HG02763 (cell line): ENCODE measurements at regions not wholly inside any gene's neighbourhood (a gene's known extent, or its start where the extent isn't known, plus 50 kb on each side); places are given as distances from the start of the nearest gene placed in this dataset.
"Not testable (repeated sequence)": the region's sequence is repeated elsewhere in the genome, so short reads cannot be mapped to it uniquely, and the experiment has no call there.

Experiments
- ATAC-seq: cut with Tn5 transposase; IDR thresholded peaks from one replicate; pipeline ENCODE4 v1.9.1; 2021; ENCODE audit warnings: mild to moderate bottlenecking, moderate library complexity; ENCODE audit not compliant: unreplicated experiment

DNA sequence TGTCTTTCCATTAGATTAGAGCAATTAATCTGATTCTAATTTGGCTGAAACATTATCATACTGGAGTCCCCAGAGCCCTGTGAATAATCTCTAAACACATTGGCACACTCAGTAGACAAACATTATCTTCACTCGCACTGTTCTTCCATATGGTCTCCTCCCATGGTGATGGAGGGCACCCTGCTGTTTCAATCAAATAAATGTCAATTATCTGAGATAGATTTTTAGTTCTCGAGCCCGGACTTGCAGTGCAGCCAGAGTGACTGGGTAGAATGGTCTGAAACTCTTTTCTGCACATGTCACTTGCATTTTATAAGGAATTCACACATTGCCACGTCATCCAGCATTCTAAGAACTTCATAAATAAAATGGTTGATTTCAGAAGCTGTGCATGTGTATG is 90.6 kb upstream of the MAP3K7 start:
- no peak for ATAC-seq

DNA sequence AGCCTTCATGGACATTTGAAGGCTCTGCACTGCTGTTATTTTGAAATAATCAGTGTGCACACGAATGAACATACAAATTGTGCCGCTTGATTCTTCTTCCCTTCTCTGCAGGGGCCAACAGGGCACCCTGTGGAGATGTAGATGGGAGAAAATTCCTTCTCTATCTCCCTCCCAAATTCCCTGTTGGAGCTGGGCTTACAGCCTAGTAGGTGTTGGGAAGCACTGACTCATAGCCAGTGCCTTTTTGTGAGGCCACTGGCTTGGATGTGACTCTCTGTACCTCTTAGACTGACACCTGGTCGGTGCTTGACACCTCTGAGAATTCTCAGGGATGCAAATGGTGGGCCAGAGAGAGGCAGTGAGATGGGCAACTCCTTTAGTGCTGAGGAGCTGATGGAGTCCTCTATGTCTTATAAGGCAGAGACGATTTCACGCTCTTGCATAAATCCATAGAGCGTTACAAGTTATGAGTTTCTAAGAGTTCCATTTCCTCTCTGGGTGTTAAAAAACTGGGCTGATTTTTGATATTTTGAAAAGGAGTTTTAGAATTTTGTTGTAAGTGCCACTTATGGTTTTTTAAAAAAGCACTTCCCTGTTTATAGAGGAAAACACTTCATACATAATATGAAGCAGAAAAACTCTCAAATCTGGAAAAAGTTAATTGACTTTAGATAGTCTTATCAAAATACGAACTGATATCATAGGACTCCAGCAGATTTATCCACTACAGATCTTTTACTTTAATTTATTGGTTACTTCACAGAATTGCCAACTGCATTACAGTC is 89.8 kb upstream of the MAP3K7 start:
- no peak for ATAC-seq

DNA sequence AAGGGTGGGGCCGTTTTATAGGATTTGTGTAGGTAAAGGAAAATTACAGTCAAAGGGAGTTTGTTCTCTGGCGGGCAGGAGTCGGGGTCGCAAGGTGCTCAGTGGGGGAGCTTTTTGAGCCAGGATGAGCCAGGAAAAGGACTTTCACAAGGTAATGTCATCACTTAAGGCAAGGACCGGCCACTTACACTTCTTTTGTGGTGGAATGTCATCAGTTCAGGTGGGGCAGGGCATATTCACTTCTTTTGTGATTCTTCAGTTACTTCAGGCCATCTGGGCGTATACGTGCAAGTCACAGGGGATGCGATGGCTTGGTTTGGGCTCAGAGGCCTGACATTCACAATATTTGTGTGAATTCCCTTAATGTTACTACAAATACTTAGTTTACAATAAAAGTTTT is 88.2 kb upstream of the MAP3K7 start:
- ATAC-seq = not testable (repeated sequence)

DNA sequence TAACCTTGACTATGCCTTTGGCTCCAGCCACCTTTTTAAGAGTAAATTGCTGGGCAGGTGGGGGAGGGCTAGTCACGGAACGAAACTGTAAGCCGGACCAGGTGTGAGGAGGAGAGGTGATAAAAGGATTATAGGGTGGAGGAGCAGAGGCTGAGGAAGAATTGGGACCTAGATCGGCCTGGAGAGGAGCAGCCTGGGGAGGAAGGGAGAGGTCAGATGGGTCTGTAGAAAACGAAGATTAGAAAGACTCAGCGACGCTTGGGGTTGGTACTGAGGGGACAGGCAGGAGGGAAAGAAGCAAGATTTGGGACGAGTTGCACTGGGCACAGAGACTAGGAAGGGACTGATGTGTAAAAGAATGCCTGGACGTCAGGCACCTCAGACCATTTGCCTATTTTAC is 87.2 kb upstream of the MAP3K7 start:
- not testable (repeated sequence) for ATAC-seq

DNA sequence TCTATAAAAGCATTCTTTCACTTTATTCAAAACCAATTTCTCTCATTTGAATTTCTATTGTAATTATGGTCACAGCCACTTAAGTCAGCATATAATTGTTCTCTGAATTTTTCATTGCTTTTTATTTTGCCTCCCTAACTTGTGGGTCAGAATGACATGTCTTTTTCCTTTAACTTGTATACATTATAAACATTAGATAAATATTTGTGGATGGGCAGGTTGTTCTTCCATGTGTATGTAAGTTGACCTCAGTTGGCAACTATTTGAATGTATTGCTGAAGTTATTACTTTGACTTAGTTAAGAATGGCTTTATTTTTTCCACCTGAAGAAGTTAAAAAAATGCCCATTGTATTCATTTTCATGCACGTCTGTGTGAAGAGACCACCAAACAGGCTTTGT is 83.0 kb upstream of the MAP3K7 start:
- no peak for ATAC-seq

DNA sequence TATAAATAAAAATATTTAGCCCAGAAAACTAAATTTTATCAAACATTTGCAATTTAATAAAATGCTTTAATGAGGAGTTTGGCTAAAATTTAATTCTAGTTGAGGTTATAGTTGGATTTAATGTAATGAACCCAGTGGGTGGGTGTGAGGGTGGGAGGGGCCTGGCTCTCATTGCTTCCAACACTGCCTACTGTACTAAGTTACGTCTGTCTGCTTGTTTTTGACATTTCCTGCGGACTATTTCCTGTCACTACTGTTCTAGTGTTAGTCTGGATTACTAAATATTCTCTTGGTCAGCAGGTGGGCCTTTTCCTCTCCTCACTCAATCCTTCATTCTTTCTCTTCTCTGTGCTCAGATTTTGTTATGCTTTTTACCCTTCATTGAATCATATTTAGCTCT is 82.5 kb upstream of the MAP3K7 start:
- ATAC-seq = no peak

DNA sequence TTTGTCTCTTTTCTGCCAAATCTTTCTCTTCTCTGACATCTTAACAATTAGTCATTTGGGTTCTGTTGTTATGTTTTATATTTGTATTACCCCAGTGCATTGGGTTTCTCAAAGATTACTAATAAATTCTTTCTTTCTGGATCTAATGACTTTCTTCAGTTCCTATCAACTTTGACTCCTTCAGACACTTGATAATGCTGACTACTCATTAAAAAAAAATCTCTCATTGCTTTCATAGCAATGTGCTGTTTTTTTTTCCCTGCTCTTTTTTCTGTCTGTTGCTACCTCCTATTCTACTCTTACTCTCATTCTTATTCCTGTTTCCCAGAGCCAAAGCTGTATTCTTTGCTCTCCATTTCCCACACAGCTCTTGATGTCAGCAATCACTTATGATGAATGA is 81.3 kb upstream of the MAP3K7 start:
- ATAC-seq = no peak

DNA sequence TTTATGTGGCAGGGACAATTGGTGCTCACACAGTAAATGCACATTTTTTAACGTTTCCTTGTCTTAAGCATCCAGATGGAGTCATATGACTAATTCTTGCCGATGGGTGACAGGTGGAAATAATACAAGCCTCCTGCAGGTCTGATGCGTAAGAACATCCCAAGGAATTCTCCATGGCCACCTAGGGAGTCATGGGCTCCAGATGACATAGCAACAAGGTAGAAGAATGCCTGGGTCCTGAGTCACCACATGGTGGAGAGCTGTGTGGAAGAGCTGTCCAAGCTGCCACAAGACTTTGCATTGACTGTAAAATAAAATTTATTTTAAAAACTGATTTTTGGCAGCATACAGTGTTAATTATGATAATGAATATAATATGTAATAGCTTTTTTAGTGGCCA is 77.0 kb upstream of the MAP3K7 start:
- ATAC-seq = no peak

DNA sequence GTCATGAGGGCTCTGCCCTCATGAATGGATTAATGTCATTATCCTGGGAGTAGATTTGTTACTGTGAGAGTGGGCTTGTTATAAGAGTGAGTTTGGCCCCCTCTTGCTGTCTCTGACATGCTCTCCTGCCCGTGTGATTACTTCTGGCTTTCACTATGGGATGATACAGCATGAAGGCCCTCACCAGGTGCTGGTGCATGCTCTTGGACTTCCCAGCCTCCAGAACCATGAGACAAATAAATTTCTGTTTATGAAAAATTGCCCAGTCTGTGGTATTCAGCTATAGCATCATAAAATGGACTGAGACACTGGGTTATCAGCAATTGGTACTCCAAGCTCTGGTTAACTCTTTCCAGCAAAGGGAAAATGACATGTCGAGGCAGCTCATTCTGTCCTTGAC is 76.2 kb upstream of the MAP3K7 start:
- no peak for ATAC-seq

DNA sequence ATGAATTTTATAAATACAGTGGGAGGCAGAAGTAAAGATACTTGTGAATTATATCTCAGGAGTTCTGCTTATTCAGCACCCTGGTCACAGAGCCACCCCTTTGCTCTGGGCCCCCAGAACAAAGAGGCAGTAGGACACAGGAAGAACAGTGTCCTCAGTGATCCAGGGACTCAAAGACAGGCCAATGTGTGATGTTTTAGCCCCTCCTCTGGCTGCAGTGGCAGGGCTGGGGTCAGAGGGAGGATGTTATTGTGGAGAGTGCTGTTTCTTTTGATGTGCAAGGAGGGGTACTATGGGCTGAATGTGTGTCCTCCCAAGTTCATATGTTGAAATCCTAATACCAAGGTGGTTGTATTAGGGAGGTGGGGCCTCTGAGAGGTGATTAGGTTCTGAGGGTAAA is 74.1 kb upstream of the MAP3K7 start:
- ATAC-seq = no peak

DNA sequence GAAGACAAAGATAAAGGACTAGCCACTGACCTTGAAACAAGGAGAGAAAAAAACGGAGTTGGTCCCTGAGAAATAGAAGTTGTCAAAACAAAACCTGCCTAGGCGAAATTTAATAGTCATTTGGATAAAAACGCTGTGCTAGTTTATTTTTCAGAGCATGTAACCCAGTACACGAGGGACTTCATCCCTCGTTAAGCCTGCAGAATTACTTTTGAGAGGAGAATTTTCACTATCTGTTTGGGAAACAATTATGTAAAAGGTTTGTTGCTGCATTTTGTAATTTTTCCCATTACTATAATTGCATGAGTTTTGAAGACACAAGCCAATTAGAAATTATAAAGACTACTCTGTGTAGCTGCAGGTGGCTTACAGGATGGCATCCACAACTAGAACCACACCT is 71.6 kb upstream of the MAP3K7 start:
- no peak for ATAC-seq

DNA sequence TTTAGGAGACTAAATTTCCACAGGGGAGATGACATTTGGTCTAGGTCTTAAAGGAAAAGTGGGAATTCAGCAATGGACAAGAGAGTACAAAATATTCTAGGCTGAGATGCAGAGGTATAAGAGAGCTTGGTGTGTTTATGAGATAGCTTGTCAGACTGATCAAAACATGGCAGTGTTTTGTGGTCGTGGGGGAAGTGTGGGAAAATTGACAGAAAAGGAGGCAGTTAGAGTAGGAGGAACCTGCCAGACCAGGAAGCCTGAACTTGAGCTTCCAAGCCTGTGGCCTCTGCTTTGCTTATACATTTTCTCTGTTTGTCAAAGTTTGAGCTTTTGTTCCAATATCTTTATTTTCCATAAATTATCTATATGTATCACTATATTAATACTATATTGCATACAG is 69.5 kb upstream of the MAP3K7 start:
- no peak for ATAC-seq

DNA sequence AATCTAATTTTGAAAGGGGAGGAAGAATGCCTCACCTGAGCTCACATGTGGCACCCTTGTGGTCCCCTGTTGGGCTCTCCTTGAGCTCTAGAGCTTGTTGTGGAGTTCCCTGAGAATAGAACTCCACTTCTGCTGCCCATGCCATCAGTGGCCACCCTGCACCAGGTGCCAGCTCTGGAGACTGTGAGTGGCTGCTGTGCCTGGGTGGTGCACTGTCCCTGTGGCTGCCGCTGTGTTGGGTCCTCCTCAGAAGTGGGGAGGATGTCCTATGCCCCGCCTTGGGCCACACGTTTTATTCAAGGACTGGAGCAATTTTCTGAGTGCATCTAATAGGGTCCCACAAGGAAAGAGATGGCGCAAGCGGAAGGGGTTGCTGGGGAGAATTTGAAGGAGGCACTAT is 67.9 kb upstream of the MAP3K7 start:
- no peak for ATAC-seq

DNA sequence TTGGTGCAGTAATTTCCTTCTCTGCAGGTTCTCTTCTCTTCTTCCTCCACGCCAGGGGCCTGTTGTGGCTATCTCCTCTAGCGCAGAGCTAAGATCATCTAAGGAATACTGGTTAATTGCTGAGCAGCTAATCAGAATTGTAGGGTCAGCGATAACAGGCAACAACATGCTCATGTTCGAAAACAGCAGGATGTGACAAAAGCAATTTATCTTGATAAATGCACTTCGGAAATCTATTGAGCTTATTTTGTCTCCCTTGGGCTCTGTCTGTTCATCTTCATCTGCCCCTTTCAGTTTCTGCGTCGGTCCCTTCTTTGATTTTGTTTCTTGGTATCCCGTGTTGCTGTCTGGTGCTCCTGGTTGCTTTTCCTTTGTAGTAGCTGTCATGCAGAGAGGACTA is 67.3 kb upstream of the MAP3K7 start:
- ATAC-seq = no peak

DNA sequence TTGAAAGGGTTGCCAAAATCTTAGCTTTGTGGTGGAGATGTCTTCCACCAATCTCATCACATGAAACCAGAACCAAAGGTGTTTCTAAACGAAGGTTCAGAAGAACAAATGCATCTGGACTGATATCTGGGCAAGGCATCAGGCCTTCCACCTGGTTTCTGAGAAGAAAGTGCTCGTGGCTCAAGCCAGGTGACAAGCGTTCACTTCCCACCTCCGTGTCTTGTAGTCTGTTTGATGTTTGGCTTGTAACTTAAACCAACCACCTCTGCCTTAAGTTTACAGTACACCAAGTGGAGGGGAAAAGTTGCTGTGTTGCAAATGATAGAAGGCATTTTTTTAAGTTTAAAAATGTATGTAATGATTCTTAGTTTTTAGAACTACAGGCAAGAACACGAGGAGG is 66.9 kb upstream of the MAP3K7 start:
- ATAC-seq = no peak

DNA sequence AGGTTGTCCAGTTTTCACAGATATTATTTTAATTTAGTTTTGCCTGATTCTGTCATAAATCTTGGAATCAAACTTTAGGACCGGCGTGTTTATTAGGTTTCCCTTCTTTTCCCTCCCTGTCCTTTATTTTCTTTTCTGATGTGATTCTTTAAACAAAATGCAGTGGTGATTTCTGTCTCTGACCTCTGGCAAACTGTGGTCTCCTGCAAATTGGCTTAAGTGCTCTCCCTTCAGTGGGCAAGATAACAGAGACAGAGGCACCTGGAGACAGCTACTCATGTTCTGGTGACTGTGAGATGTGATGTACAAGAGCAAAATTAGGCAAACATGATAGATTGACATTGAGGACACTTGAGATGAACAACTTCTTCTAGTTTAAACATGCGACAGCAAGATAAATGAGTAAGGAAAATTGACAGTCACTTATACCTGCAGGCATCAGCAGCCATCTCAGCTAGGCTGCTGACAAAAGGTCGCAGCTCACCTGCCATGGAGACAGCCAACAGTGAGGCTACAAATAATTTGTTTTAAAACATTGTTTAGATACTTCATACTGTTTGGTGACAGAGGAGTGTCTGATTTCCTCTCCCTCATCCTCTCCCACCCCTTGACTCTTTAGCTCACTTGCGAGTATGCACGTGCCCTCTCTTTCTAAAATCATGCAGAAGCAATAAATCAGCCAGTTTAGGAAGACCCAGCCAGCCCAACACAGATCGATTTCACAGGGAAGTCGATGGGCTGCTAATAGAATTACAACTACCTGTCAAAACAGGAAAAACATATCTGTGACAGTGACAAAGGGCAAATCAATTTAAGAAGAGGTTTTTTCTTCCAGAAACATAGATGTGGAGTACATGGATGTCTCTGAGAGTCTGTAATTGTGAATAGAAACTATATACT is 63.4 kb upstream of the MAP3K7 start:
- no peak for ATAC-seq

DNA sequence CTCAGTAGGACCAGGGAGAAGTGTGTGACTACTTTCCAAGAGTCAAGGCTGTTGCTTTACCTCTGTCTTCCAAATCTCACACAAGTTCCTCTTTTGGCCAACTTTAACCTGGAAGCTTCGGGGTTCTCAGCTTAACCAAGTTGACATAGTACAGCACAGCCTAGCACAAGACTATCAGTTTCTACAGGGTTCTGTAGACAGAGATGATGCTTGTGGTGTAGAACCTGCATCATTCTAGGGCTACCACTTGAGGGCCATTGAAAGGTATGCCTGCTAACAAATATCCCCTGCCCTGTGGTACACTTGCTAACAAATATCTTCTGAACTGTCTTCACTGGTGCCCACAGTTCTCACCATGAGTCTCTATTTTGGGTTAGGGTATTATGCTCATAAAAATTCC is 62.0 kb upstream of the MAP3K7 start:
- no peak for ATAC-seq

DNA sequence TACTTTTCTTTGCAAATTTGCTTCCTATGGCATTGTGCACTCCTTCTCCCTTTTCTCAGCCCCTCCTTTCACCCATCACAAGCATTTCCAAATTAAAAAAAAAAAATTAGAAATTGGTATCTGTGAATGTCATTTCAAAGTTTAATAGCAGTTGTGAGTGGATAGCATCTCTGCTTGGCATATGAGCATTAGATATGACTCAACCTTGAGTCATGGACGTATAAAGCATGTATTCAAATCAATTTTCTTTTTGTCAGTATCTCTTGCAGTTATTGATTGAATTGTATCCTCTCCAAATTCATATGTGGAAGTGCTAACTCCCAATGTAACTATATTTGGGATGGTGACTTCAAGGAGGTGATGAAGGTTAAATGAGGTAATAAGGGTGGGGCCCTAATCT is 60.1 kb upstream of the MAP3K7 start:
- ATAC-seq = no peak

DNA sequence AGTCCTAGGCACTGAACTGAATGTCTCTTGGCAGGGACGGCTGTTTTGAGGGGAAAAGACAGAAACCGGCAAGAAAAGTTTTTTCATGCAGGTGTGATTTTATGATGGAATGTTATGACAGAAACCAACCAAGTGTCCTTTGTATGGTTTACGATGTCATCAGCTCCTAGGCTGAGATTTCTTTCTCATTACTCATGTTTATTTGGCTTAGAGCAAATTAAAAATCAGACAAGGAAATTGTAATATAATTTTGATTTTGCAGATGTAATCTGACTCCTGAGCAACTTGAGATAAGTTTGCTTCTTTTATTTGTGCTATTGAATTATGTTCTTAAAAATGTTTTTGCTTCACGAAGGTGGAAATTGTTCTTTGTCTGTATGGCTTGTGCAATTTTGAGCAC is 58.8 kb upstream of the MAP3K7 start:
- no peak for ATAC-seq

DNA sequence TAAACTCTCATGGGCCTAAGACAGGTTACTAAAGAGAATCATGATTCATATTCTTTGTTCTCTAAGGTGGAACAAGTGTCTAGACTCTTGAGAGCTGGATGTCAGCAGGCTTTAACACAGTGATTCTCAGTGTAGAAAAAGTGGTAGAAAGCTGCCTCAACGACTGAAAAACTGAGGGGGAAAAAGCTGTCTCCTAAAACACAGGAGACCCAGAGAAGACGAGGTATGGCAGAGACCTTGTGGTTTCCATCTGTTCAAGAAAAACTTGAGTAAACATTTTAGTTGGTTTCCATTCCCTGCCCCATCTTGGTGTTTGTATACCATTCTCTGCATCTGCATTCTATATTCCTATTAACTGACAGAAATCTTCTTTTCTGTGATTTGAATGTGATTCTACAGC is 57.6 kb upstream of the MAP3K7 start:
- ATAC-seq = no peak

DNA sequence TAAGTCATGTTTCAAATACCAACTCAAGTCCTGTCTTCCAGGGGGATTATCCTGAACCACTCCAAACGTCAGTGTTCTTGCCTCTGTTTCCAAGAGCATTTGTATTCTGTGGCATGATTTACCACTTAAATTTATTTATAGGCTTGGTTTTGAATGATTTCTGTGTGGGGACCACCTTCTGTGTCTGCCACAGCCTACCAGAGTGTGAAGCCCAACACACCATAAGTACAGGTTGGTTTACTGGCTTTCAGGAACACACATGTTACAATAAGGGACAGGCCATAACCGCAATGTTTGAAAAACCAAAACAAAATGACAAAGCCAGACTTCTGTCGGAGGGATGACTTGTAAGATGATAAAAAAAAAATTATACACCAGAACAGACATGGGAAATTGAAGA is 56.5 kb upstream of the MAP3K7 start:
- no peak for ATAC-seq

DNA sequence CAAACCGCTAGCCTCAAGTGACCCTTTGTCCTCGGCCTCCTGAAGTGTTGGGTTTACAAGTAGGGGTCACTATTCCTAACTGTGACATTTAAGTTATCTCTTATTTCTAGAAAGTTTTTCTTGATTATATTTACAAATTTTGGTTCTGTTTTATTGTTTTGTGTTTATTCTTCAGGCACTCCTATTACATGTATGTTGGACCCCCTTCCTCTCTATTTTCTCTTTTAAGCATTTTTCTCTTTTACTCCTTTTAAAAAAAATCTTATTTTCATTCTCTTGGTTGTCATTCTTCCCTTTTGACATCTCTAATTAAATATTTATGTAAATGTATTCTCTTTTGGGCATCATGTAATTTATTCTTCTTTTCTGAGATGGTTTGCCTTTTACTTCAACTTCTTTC is 50.4 kb upstream of the MAP3K7 start:
- no peak for ATAC-seq
